Omental fat pad (tissue), 3 donors: ENCODE measurements at regions not wholly inside any gene's neighbourhood (a gene's known extent, or its start where the extent isn't known, plus 50 kb on each side); places are given as distances from the start of the nearest gene placed in this dataset.

Experiments used
- ATAC-seq: fragments of 150-250 bp; one replicate; pipeline ENCODE4 v1.9.1; 2016; ENCODE audit warnings: mild to moderate bottlenecking, moderate library complexity; ENCODE audit not compliant: low FRiP score
- DNase-seq: peaks from one replicate; pipeline ENCODE4 v3.0.0-alpha.2; 2019; ENCODE audit warnings: low spot score
- CTCF ChIP-seq, 3 donors: fragments of 450-650 bp; IDR thresholded peaks; one replicate each; pipeline ENCODE4 v1.5.1; 2016 to 2017; ENCODE audit warnings: antibody characterized with exemption in 3 of 3, mild to moderate bottlenecking in 3 of 3, moderate library complexity in 2 of 3

DNA sequence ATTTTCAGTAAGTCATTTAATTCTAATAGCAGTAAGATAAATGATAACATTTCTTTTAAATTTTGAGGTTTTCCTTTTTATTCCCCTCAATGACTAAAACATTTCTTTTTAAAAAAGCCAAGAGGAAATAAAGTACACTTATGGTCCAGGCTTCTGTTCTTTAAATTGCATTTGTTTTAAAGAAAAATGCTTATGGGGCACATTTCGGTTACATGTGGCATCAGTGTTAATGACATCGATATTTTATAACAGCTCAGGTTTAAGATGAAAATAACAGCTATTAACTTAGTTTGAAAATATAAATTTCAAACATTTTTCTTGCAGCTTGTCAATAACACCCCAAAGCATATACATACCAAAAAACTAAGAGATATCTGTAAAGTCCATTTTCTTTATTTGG is 1161.1 kb downstream of the PCDH18 start:
- DNase-seq: no peak
- no peak for TF ChIP-seq CTCF (IDR thresholded peaks at IDR 0.05)
- no peak for ATAC-seq

DNA sequence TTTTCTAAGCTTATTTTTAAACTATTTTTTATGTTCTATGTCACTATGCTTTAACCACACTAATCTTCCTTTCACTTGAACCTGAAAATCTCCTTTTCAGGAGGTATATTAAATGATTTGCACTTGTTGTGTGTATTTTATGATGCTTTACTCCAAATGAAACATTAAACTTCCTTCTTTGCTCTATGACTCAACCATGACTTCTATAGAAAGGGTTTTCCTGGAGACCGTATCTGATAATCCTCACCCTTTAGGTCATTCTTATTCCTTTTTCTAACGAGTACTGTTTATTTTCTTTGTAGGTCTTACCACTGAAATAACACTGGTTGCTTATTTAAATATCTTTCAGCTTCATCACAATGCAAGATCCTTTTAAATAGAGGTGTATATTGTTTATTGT is 1163.2 kb downstream of the PCDH18 start:
- TF ChIP-seq CTCF (IDR thresholded peaks at IDR 0.05): no peak
- DNase-seq: no peak
- ATAC-seq: no peak

DNA sequence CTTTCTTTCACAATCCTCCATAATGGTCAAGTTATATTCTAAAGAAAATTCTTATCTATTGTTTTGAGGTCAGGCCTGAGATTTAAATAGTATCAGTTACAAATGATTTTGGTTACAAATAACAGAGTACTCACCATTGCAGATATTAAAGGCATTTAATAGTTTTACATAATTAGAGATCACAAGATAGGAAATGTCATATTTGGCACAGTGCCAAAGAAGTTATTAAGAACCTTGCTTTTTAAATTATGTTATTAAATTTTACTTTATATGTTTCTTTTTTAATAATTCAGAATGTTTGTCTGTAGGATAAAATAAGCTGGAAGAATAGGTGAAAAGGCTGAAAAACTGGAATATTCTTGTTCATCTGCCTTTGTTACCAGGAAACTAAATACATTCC is 1174.7 kb downstream of the PCDH18 start:
- ATAC-seq (no peak), DNase-seq (no peak)
- TF ChIP-seq CTCF (IDR thresholded peaks at IDR 0.05): no peak

- no peak for ATAC-seq
- TF ChIP-seq CTCF (IDR thresholded peaks at IDR 0.05): no peak
Observed at GRCh38 chr4:136355970-136356369, 1176.3 kb downstream of the PCDH18 start.

GRCh38 chr4:136343340-136343739 is 1189.0 kb downstream of the PCDH18 start:
- no peak for ATAC-seq
- TF ChIP-seq CTCF (IDR thresholded peaks at IDR 0.05): no peak
- no peak for DNase-seq

More at GRCh38 chr4:136355970-136356369, 1176.3 kb downstream of the PCDH18 start:
- no peak for DNase-seq

DNA sequence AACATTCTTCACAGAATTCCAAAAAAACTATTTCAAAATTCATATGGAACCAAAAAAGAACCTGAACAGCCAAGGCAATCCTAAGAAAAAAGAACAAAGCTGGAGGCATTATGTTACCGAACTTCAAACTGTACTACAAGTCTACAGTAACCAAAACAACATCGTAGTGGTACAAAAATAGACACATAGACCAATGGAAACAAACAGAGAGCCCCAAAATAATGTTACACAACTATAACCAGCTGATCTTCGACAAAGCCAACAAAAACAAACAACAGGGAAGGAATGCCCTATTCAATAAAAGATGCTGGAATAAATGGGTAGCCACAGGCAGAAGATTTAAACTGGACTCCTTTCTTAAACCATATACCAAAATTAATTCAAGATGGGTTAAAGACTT is 1189.6 kb downstream of the PCDH18 start:
- TF ChIP-seq CTCF (IDR thresholded peaks at IDR 0.05): no peak
- no peak for DNase-seq
- ATAC-seq: no peak

- DNase-seq (no peak), ATAC-seq (no peak)
Observed at GRCh38 chr4:136337216-136337615, 1195.1 kb downstream of the PCDH18 start.

More at GRCh38 chr4:136337216-136337615, 1195.1 kb downstream of the PCDH18 start:
- no peak for TF ChIP-seq CTCF (IDR thresholded peaks at IDR 0.05)
